Astrocyte (in vitro differentiated cells and primary cell): ENCODE measurements at regions not wholly inside any gene's neighbourhood (a gene's known extent, or its start where the extent isn't known, plus 50 kb on each side); places are given as distances from the start of the nearest gene placed in this dataset.

Experiments used
- DNase-seq: peaks from one replicate; pipeline ENCODE4 v3.0.0-alpha.2; 2010; ENCODE audit warnings: low read depth
- FAIRE-seq: peaks from 2 replicates; lab custom pipeline; 2011; peaks lifted over from hg19 to GRCh38; lab: Jason Lieb, UNC
- H2AFZ ChIP-seq: 2 replicates; pipeline ENCODE4 v1.6.0; 2012; ENCODE audit warnings: low read depth, low read length, inconsistent platforms
- H3K27ac ChIP-seq: 2 replicates; pipeline ENCODE4 v1.5.1; 2011; ENCODE audit warnings: low read depth, low read length, inconsistent platforms
- H3K27me3 ChIP-seq: 2 replicates; pipeline ENCODE4 v1.6.0; 2011; ENCODE audit warnings: low read length, inconsistent platforms; ENCODE audit not compliant: insufficient read depth
- H3K36me3 ChIP-seq: 2 replicates; pipeline ENCODE4 v1.5.1; 2011; ENCODE audit warnings: low read length, inconsistent platforms; ENCODE audit not compliant: insufficient read depth
- H3K4me1 ChIP-seq: 2 replicates; pipeline ENCODE4 v1.5.1; 2011; ENCODE audit warnings: low read length, inconsistent platforms; ENCODE audit not compliant: insufficient read depth
- H3K4me2 ChIP-seq: 2 replicates; pipeline ENCODE4 v1.6.0; 2012; ENCODE audit warnings: low read length, inconsistent platforms
- H3K4me3 ChIP-seq: 2 replicates; pipeline ENCODE4 v1.5.1; 2011; ENCODE audit warnings: low read depth, mild to moderate bottlenecking, low read length, inconsistent platforms; ENCODE audit not compliant: insufficient read depth
- H3K79me2 ChIP-seq: 2 replicates; pipeline ENCODE4 v1.6.0; 2012; ENCODE audit warnings: mild to moderate bottlenecking, low read length, inconsistent platforms; ENCODE audit not compliant: insufficient read depth
- H3K9ac ChIP-seq: 2 replicates; pipeline ENCODE4 v1.6.0; 2012; ENCODE audit warnings: mild to moderate bottlenecking, low read length, inconsistent platforms
- H3K9me3 ChIP-seq: 2 replicates; pipeline ENCODE4 v1.5.1; 2012; ENCODE audit warnings: low read depth, mild to moderate bottlenecking, low read length, inconsistent platforms; ENCODE audit not compliant: insufficient read depth
- H4K20me1 ChIP-seq: 2 replicates; pipeline ENCODE4 v1.6.0; 2012; ENCODE audit warnings: low read length, inconsistent platforms; ENCODE audit not compliant: insufficient read depth
- H3K27ac Mint-ChIP-seq: one replicate; pipeline ENCODE4 v1.8.0; 2021; ENCODE audit warnings: mild to moderate bottlenecking, mixed read lengths; ENCODE audit not compliant: unreplicated experiment
- H3K27me3 Mint-ChIP-seq: one replicate; pipeline ENCODE4 v1.8.0; 2021; ENCODE audit warnings: low read depth, mixed read lengths; ENCODE audit not compliant: unreplicated experiment
- H3K36me3 Mint-ChIP-seq: one replicate; pipeline ENCODE4 v1.8.0; 2021; ENCODE audit warnings: low read depth, mixed read lengths; ENCODE audit not compliant: unreplicated experiment
- H3K4me1 Mint-ChIP-seq: one replicate; pipeline ENCODE4 v1.8.0; 2021; ENCODE audit warnings: low read depth, mixed read lengths; ENCODE audit not compliant: unreplicated experiment
- H3K4me3 Mint-ChIP-seq: one replicate; pipeline ENCODE4 v1.8.0; 2021; ENCODE audit warnings: mild to moderate bottlenecking, moderate library complexity, mixed read lengths; ENCODE audit not compliant: unreplicated experiment
- H3K9me3 Mint-ChIP-seq: one replicate; pipeline ENCODE4 v1.8.0; 2021; ENCODE audit warnings: mild to moderate bottlenecking, mixed read lengths; ENCODE audit not compliant: unreplicated experiment
- EZH2 ChIP-seq: IDR thresholded peaks from 2 replicates; pipeline ENCODE4 v1.6.1; 2012; ENCODE audit warnings: mild to moderate bottlenecking, low read length, inconsistent platforms; ENCODE audit not compliant: insufficient read depth
- TF ChIP-seq, protein P1 (sequence below): IDR thresholded peaks from 2 replicates; pipeline ENCODE4 v1.5.1; 2011; ENCODE audit warnings: low read depth, mild to moderate bottlenecking, inconsistent platforms, low read length, moderate library complexity; ENCODE audit not compliant: insufficient read depth

DNA sequence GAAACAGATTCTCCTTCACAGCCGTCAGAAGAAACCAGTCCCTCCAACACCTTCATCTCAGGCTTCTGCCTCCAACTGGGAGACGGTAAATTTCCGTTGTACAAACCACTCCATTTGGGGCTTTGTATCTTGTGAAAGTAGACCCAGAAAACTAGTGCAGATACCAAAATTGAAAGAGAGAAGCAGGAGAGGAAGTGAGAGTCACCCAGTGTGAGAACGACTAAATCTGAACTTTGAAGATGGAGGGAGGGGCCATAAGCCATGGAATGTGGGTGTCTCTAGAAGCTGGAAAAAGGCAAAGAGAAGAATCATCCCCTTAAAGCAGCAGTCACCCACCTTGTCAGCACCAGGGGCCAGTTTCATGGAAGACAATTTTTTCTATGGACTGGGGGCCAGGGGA is 88.3 kb upstream of the LRATD1 start:
- peaks cover 8% of the 10 kb centered on the region for H3K9me3 Mint-ChIP-seq
- no peaks in the 10 kb centered on the region for H3K36me3 Mint-ChIP-seq
- H2AFZ ChIP-seq: no peak overlapping the region
- H4K20me1 ChIP-seq: no peaks in the 10 kb centered on the region
- no peak for TF ChIP-seq EZH2
- TF ChIP-seq, protein P1, sequence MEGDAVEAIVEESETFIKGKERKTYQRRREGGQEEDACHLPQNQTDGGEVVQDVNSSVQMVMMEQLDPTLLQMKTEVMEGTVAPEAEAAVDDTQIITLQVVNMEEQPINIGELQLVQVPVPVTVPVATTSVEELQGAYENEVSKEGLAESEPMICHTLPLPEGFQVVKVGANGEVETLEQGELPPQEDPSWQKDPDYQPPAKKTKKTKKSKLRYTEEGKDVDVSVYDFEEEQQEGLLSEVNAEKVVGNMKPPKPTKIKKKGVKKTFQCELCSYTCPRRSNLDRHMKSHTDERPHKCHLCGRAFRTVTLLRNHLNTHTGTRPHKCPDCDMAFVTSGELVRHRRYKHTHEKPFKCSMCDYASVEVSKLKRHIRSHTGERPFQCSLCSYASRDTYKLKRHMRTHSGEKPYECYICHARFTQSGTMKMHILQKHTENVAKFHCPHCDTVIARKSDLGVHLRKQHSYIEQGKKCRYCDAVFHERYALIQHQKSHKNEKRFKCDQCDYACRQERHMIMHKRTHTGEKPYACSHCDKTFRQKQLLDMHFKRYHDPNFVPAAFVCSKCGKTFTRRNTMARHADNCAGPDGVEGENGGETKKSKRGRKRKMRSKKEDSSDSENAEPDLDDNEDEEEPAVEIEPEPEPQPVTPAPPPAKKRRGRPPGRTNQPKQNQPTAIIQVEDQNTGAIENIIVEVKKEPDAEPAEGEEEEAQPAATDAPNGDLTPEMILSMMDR: no peak
- H3K4me3 Mint-ChIP-seq: no peak overlapping the region
- no peak overlapping the region for H3K4me3 ChIP-seq
- no peak overlapping the region for H3K27ac ChIP-seq
- no peaks in the 10 kb centered on the region for H3K4me1 Mint-ChIP-seq
- H3K36me3 ChIP-seq: no peaks in the 10 kb centered on the region
- no peaks in the 10 kb centered on the region for H3K27me3 Mint-ChIP-seq
- DNase-seq (no peak), FAIRE-seq (no peak)
- no peaks in the 10 kb centered on the region for H3K9me3 ChIP-seq
- H3K79me2 ChIP-seq: no peaks in the 10 kb centered on the region
- no peak overlapping the region for H3K27ac Mint-ChIP-seq
- no peak overlapping the region for H3K4me2 ChIP-seq
- no peak overlapping the region for H3K9ac ChIP-seq
- H3K27me3 ChIP-seq: no peaks in the 10 kb centered on the region
- no peaks in the 10 kb centered on the region for H3K4me1 ChIP-seq

DNA sequence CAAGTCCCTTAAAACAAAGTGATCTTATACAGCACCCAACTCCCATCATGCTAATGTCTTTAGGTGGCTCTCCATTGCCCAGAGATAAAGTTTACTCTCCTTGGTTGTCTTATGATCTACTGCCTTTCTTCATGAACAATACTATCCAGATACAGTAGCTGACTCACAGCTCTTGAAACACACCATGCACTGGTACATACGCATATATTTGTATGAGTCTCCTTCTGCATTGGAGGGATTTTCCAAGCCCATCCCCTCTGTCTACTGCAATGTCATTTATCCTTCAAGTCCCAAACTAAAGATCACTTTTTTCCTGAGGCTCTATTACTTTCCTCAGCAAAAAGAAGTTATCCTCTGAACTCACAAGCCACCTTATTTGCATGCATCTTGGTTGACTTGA is 84.7 kb upstream of the LRATD1 start:
- H3K9me3 Mint-ChIP-seq: peaks cover 4% of the 10 kb centered on the region
- DNase-seq: no peak
- no peak for FAIRE-seq

DNA sequence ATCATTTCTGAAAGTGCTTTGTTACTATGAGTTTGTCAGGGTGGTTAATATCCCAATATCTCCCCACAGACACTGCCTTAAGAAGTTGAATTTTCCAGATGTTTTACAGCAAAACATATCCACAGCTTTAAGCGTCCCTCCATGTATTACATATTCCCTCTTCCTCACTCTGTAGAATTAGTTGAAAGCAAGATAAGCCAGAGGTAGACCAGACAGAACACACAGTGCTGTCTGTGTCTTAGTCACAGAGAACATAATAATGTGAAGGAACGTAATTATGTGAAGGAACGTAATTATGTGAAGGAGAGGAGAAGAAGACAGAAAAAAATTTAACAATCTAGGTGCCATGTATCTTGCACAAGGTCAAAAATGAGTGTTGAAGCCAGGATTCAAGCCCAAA is 81.9 kb upstream of the LRATD1 start:
- no peak overlapping the region for H3K9ac ChIP-seq
- H3K9me3 Mint-ChIP-seq: no peaks in the 10 kb centered on the region
- H3K9me3 ChIP-seq: no peaks in the 10 kb centered on the region
- no peaks in the 10 kb centered on the region for H4K20me1 ChIP-seq
- H3K27ac ChIP-seq: no peak overlapping the region
- H3K4me1 ChIP-seq: no peaks in the 10 kb centered on the region
- H2AFZ ChIP-seq: no peak overlapping the region
- no peaks in the 10 kb centered on the region for H3K79me2 ChIP-seq
- no peak overlapping the region for H3K4me3 ChIP-seq
- DNase-seq: no peak
- H3K36me3 Mint-ChIP-seq: no peaks in the 10 kb centered on the region
- H3K27ac Mint-ChIP-seq: no peak overlapping the region
- H3K4me3 Mint-ChIP-seq: no peak overlapping the region
- H3K27me3 Mint-ChIP-seq: no peaks in the 10 kb centered on the region
- TF ChIP-seq, protein P1: no peak
- TF ChIP-seq EZH2: no peak
- H3K36me3 ChIP-seq: no peaks in the 10 kb centered on the region
- H3K4me2 ChIP-seq: no peak overlapping the region
- FAIRE-seq: no peak
- H3K4me1 Mint-ChIP-seq: no peaks in the 10 kb centered on the region
- no peaks in the 10 kb centered on the region for H3K27me3 ChIP-seq

More for the DNA sequence above, 84.7 kb upstream of the LRATD1 start:
- Histone ChIP-seq H3K4me1 (no peaks in the 10 kb centered on the region), H3K27me3 (no peaks in the 10 kb centered on the region), H3K4me3 (no peak overlapping the region), H4K20me1 (no peaks in the 10 kb centered on the region), H3K4me2 (no peak overlapping the region), H2AFZ (no peak overlapping the region), H3K36me3 (no peaks in the 10 kb centered on the region), H3K27ac (no peak overlapping the region), H3K9me3 (no peaks in the 10 kb centered on the region), H3K9ac (no peak overlapping the region), H3K79me2 (no peaks in the 10 kb centered on the region)
- Mint-ChIP-seq H3K36me3 (no peaks in the 10 kb centered on the region), H3K27me3 (no peaks in the 10 kb centered on the region), H3K4me1 (no peaks in the 10 kb centered on the region), H3K27ac (no peak overlapping the region), H3K4me3 (no peak overlapping the region)
- no peak for TF ChIP-seq EZH2
- TF ChIP-seq, protein P1: no peak
